ENCODE measurements at regions not wholly inside any gene's neighbourhood (a gene's known extent, or its start where the extent isn't known, plus 50 kb on each side); places are given as distances from the start of the nearest gene placed in this dataset.
"Not testable (repeated sequence)": the region's sequence is repeated elsewhere in the genome, so short reads cannot be mapped to it uniquely, and the experiment has no call there.

- H3K4me1 ChIP-seq = no peaks in the 10 kb centered on the region
- H3K27me3 ChIP-seq = no peaks in the 10 kb centered on the region
- DNase-seq (peak in 1 of 4 donors; percentile 6), ATAC-seq (no peak)
- H3K4me3 ChIP-seq = no peak overlapping the region
- intact Hi-C loops (cut with DNase I) = no loop called here
- no peaks in the 10 kb centered on the region for H3K9me3 ChIP-seq
- WGBS, 2 donors = 34 to 41% methylated on average over 4 of the region's 4 CpGs
- TF ChIP-seq CTCF (IDR thresholded peaks at IDR 0.05) (no peak), POLR2A (IDR thresholded peaks at IDR 0.05) (no peak)
- H3K36me3 ChIP-seq (replicated peaks in 1 of 2; ENCODE audit: insufficient read depth in 1 of 2, low read depth in 2 of 2) = no peaks in the 10 kb centered on the region
- H3K27ac ChIP-seq = no peak overlapping the region
Measured at GRCh38 chr5:164532235-164532900, 1026.9 kb downstream of the MAT2B start.

DNA sequence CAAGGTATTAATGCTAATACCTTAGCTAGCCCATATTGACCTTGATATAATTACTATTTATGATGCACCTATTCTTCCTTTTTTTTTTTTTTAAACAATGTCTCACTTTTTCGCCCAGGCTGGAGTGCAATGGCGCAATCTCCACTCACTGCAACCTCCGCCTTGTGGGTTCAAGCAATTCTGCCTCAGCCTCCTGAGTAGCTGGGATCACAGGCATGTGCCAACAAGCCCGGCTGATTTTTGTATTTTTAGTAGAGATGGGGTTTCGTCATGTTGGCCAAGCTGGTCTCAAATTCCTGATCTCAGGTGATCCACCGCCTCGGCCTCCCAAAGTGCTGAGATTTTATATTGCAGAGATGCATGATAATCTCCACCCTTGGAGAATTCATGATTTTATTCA, 1028.0 kb downstream of the MAT2B start:
- intact Hi-C loops (cut with DNase I); H3K27ac ChIP-seq; H3K36me3 ChIP-seq (replicated peaks in 1 of 2; ENCODE audit: insufficient read depth in 1 of 2, low read depth in 2 of 2); H3K27me3 ChIP-seq; H3K4me3 ChIP-seq; ATAC-seq; H3K4me1 ChIP-seq; H3K9me3 ChIP-seq; DNase-seq: not testable (repeated sequence)
- WGBS, 2 donors = 73 to 81% methylated on average over 7 of the region's 7 CpGs

GRCh38 chr5:164540174-164540573, 1034.8 kb downstream of the MAT2B start:
- no peaks in the 10 kb centered on the region for H3K27me3 ChIP-seq
- H3K4me3 ChIP-seq = no peak overlapping the region
- ATAC-seq = no peak
- no peaks in the 10 kb centered on the region for H3K36me3 ChIP-seq (replicated peaks in 1 of 2; ENCODE audit: insufficient read depth in 1 of 2, low read depth in 2 of 2)
- TF ChIP-seq POLR2A (IDR thresholded peaks at IDR 0.05) (no peak), CTCF (IDR thresholded peaks at IDR 0.05) (no peak)
- no peak for DNase-seq
- WGBS, 2 donors = 47 to 48% methylated on average over 2 of the region's 2 CpGs
- intact Hi-C loops (cut with DNase I) = no loop called here
- H3K4me1 ChIP-seq = no peaks in the 10 kb centered on the region
- no peaks in the 10 kb centered on the region for H3K9me3 ChIP-seq
- H3K27ac ChIP-seq = no peak overlapping the region

DNA sequence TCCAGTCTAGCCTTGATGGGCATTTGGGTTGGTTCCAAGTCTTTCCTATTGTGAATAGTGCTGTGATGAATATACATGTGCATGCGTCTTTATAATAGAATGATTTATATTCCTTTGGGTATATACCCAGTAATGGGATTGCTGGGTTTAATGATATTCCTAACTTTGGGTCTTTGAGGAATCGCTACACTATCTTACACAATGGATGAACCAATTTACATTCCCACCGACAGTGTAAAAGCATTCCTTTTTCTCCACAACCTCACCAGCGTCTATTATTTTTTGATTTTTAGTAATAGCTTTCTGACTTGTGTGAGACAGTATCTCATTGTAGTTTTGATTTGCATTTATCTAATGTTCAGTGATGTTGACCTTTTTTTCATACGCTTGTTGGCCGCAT, 1040.1 kb downstream of the MAT2B start:
- Histone ChIP-seq H3K9me3 (no peaks in the 10 kb centered on the region), H3K27ac (no peak overlapping the region), H3K4me3 (no peak overlapping the region), H3K27me3 (no peaks in the 10 kb centered on the region), H3K36me3 (replicated peaks in 1 of 2; ENCODE audit: insufficient read depth in 1 of 2, low read depth in 2 of 2) (no peaks in the 10 kb centered on the region), H3K4me1 (no peaks in the 10 kb centered on the region)
- ATAC-seq (no peak), DNase-seq (no peak)
- intact Hi-C loops (cut with DNase I) = no loop called here
- WGBS, 2 donors = 75 to 84% methylated on average over 6 of the region's 6 CpGs
- TF ChIP-seq CTCF (IDR thresholded peaks at IDR 0.05) (no peak), POLR2A (IDR thresholded peaks at IDR 0.05) (no peak)

DNA sequence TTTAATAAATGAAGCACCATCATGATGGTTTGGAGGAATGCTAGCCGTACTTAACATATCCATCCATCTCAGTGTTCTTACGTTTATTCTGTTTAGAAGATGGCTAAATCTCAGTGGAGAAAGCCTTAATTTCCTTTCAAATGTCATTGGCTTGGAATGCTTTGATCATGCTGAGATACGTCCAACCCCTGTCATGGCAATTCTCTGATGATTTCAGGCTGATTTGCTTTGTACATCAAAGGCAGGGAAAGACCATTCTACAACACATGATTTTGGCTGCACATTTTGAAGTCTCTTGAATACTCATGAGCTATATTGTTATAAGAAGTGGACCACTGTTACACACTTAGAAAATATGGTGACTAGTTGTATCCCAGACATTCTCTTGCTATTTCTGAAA, 1048.4 kb downstream of the MAT2B start:
- Histone ChIP-seq H3K9me3 (no peaks in the 10 kb centered on the region), H3K4me3 (no peak overlapping the region), H3K27me3 (no peaks in the 10 kb centered on the region), H3K4me1 (no peaks in the 10 kb centered on the region), H3K36me3 (replicated peaks in 1 of 2; ENCODE audit: insufficient read depth in 1 of 2, low read depth in 2 of 2) (no peaks in the 10 kb centered on the region), H3K27ac (no peak overlapping the region)
- no peak for ATAC-seq
- intact Hi-C loops (cut with DNase I) = no loop called here
- WGBS, 2 donors = 54 to 57% methylated on average over 3 of the region's 3 CpGs
- no peak for DNase-seq
- no peak for TF ChIP-seq CTCF (IDR thresholded peaks at IDR 0.05)
- TF ChIP-seq POLR2A (IDR thresholded peaks at IDR 0.05) = no peak
